GM18867 (cell line): ENCODE measurements at regions not wholly inside any gene's neighbourhood (a gene's known extent, or its start where the extent isn't known, plus 50 kb on each side); places are given as distances from the start of the nearest gene placed in this dataset.
A peak's percentile ranks its signal among the peaks of the same experiment; 100 is the strongest.

Source experiments
- ATAC-seq: cut with Tn5 transposase; IDR thresholded peaks from one replicate; pipeline ENCODE4 v1.9.1; 2021; ENCODE audit warnings: mild to moderate bottlenecking, moderate library complexity; ENCODE audit not compliant: unreplicated experiment

DNA sequence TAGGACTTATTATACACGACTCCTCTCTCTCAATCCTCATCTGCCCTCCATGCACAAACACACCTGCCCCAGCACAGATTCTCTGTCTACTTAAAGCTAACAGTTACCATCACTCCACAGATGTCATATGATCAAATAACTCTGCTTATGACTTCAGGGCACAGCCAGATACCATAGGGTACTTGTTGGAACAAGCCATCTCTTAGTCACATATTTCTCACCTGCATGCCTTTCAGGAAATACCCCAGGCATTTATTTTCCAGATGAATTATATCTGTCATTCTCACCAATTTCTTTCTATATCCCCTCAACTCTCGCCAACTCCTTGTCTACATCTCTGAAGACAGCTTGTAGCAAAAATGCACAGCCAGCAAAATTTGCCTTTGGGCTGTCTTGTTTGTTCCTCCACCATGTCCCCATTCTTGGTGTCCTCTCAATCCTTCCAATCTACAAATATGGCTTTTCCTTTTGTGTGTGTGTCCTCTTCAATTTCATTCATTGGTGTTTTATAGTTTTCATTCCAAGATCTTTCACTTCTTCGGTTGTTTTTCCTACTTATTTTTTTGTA is 353.9 kb upstream of the CAMK1G start:
- ATAC-seq: no peak

DNA sequence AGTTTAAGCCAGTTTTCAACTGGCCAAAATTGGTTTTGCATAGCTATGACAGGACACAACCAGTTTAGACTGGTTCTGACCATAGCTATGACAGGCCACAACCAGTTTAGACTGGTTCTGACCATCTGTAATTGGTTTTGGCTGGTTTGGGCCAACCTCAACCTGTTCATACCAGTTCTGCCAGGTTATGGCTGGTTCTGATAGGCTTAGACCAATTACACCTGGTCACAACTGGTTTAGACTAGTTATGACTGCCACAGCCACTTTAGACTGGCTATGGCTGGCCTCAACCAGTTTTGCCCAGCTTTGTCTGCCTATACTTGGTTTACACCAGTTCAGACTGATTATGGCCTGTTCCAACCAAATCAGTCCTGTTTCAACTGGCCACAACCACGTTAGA is 353.2 kb upstream of the CAMK1G start:
- no peak for ATAC-seq

DNA sequence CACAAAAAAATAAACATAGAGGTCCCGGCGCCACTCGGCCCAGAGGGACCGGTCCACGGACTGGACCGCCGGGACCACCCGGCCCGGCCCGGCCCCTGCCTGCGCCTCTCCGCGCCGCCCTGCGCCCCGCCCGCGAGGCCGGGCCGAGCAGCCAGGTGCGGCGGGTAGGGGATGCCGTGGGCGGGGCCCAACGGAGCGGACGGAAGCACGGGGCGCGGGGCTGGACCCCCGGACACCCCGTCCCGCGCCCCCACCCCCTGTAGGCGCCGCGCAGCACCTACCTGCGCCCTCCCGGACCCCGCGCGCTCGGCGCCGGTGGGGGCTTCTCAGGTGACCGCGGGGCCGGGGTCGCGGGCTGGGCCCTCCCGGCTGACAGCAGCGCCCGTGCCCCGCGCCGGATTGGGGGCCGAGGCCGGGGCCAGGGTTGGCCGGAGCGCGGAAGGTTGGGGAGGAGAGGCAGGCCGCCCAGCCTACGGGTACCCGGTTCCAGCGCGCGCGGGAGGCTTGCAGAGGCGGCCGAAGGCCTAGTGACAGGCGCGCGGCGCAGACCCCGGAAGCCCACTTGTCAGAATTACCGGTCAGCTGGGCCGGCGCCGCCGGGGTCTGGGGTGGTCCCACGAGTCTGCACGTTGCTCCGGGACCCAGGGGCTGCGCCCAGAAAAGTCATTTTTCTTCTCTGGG is 351.9 kb upstream of the CAMK1G start:
- ATAC-seq: no peak

DNA sequence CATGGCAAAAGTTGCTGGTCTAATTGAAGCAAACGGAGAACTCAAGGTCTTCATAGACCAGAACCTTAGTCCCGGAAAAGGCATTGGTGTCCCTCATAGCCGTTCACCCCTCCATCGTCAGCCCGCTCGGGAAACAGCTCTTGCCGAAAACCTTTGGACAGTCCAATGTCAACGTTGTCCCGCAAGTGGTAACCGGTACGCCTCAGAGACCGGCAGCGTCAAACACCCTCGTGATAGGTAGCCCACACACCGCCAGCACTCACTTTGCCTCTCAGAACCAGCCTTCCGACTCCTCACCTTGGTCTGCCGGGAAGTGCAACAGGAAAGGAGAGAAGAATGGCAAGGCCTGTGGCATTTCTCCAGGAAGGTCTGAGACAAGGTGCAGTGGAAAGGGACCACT is 351.3 kb upstream of the CAMK1G start:
- no peak for ATAC-seq

DNA sequence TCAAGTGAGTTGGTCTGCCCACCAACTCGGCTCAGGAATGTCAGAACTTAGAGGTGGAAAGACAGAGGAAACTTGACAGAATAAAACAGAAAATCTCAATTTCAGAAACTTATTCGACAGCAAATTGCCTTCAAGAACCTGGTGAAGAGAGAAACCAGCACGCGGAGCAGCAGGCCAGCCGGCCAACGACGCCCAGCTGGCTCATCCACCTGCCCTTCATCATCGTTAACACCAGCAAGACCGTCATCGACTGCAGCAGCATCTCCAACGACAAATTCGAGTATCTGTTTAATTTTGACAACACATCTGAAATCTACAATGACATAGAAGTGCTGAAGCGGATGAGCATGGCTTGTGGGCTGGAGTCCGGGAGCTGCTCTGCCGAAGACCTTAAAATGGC is 350.8 kb upstream of the CAMK1G start:
- no peak for ATAC-seq

DNA sequence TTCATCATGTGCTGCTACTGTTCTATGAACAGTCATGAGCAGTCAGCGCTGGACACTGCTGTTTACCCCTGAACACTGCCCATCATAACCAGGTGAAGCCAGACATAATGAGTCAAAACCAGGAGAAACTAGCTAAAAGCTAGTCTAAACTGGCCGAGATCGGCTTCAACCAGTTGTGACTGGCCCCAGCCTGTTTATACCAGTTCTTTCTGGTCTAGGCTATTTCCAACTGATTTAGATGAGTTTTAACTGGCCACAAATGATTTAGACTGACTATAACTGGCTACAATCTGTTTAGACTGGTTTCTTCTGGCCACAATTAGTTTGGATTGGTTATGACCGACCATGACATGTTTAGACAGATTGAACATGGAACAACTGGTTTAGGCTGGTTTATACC is 348.3 kb upstream of the CAMK1G start:
- ATAC-seq: no peak

DNA sequence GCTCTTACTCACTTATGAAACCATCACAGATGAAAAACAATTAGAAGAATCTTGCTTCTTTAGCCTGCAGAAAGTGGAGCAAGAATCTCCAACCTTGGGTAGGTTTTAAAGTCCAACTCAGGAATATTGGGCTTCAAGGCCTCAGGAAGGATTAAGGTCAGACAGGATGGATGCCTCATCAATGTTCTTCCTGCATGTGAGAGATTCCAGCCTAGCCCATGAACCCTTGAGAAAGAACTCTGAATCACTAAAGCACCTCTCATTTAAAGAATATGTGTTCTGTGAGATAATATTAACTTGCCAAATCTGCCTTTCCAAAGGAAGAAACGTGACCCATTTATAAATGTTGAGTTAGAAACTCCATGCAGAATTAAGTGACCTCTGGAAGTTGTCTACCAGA is 345.2 kb upstream of the CAMK1G start:
- ATAC-seq: no peak

DNA sequence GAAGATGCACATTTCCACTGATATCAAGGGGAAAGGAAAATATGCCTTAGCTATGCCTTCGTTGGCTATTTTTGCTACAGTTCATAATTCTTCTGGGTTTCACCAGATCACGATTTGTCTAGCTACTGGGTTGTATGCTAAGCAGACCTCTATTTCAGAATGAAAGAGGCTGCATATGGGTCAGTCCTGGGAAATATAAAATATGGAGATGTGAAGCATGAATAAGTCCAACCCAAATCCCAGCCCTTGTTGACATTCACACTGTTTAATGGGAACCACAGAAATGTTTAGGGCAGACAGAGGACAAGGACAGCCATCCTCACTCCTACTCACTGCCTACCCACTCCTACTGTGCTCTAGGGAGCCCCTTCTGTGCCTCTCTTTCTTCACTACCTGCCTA is 343.2 kb upstream of the CAMK1G start:
- no peak for ATAC-seq

DNA sequence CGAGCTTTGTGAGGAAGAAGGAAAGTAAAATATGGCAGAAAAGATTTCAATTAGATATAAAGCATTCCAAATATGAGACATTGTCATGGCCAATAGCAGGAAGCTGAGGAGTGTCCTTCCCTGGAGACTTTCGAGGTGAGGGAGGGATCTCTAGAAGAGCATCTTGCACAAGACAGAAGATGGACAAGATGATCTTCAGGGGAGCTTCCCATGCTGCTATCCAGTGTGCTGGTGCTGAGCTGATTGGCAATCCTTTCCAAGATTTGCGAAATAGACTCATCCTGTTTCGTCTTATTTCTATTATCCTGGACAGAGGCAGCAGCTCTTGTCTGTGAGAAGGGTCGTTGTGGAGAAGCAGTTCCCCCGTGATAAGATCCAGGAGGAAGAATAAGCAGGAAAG is 342.0 kb upstream of the CAMK1G start:
- no peak for ATAC-seq

DNA sequence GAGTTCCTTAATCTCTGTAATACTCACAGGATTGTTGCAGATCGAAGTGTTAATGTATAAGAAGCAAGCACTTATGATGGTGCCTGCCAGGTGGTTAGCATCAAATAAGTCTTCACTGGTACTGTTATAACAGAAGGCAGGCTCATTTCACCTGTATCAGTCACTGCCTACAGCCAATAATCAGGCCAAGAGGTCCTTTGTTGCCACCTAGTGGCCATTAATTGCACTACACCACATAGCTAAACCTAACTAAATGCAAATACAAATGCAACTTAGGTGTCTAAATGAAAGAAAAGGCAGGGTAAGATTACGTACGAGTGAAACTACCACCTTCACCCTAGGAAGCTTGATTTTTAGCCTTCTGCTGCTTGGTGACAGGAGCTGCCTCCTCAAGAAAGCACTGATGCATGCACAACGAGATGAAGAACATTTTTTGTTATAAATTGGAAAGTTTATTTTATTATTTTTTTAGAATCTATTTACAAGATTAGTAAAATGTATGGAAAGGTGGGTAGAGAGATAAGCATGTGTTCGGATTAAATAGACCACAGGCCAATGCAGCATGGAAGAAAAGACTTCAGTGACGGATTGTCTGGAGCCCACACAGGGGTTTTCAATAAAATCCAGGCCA is 334.8 kb upstream of the CAMK1G start:
- peak; percentile 94 for ATAC-seq

DNA sequence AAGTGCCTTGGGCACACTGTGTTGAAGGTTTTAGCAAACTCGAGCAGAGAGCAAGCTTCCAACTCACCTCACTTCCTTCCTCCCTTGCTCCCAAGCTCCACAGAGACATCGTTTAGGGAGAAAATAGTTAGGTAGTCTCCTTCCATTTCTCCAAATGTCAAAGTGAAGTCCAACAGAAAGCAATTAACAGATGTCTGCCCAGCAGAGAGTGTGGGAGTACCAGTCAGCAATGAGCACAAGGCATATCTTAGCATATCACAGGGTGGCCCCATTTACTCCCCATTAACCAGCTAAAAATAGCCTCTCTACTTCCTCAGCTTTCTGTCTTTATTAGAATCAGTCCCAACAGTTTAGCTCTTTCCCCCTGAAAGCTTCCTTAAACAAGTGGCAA is 334.2 kb upstream of the CAMK1G start:
- no peak for ATAC-seq

DNA sequence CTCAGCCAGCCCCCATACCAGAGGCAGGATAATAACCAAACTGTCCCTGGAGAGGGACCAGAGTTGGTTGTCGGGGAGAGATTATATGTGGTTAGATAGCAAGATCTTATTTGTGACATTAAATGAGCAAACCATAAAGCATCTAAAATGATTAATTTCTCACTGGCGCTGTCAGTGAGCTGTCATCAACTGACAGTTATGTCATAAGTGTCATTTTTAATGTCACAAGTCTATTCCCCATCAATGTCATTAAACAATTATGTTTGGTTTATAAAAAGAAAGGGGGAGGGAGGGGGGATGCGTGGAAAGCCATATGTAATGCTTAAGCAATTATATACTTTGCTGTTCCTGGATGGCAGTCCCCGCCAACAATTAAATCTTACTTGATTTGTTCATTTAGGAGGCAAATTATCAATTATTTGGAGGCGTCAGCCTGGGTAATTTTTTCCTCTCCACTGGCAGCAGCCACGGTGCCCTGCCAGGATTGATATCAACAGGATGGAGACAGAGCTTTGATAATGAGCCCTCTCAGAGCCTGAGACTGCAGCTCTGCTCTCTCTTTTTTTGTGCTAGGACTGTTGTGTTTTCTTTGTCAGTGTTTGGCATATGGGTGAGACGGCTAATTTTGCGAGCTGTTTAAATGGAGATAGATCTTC is 333.6 kb upstream of the CAMK1G start:
- no peak for ATAC-seq

DNA sequence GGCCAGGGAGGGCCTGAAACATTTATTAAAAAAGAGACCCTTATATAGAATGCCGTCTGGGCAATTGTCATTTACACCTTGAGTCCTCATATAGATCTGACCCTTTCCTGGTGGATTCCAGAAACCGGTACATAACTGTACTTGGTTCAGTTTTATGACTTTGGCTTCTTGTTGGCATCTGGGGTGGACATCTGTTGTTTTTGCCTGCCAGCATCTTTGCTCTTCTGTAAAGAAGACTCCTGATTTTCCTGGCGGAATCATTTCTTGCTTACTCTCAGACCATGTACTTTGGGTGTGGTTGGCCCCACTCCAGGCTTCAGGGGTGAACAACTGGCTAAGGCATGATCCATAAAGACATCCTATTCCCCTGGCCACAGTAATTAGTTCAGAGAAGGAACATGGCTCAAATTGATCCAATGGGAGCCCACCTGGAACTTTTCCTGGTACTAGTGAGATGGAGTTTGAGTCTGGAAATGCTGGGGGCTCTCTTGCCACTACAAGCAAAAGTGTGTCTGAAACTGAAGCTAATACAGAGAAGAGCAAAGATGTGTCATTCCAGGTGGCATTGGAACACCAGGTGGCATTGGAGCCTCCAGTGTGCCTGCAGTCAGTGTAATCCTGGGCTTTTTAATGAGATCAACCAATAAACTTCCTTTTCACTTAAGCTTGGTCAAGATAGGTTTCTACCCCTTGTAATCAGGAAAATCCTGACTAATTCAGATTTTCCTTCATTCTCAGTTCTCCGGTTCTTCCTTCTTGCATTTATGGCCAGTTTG is 332.5 kb upstream of the CAMK1G start:
- no peak for ATAC-seq

DNA sequence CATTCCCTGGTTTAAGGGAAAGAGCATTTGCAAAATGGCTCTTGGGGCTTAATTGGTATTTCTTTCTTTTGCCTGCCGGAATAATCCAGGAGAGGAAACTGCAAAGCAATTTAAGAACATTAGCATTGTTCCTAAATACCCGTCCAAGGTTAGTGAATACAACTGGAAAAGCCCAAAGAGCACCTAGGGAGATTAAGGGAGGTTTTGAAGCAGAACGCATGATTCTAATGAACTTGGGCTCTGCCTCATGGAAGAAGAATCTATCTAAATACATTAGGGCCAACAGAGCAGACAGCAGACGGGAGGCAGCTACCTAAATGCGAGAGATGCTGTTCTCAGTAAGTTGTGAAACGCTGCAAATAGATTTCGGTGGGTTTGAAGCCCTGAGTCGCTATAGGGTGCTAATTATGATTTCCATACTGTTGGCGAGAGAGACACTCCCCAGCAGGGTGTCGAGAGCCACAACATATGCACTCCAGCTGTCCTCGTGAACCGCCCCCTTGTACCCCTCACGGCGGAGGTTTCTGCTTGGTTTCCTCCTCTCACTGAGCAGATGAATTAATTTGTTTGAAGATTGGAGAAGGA is 326.7 kb upstream of the CAMK1G start:
- no peak for ATAC-seq

DNA sequence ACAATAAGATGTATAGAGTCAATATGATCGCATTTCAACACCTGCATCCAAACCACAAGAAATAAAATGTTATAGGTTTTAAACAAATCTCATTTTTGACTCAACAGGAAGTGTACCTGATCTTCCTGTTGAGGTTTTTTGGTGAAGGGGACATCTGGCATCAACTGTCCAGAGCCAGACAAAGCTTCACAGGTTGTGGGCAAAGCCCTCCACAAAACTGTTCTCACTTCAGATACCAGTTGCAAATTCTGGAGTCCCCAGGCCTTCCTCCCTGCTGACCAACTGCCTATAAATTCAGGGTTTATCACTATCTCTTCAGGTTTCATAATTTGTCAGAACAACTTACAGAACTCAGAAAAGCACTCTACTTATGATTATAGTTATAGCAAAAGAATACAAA is 326.1 kb upstream of the CAMK1G start:
- no peak for ATAC-seq

DNA sequence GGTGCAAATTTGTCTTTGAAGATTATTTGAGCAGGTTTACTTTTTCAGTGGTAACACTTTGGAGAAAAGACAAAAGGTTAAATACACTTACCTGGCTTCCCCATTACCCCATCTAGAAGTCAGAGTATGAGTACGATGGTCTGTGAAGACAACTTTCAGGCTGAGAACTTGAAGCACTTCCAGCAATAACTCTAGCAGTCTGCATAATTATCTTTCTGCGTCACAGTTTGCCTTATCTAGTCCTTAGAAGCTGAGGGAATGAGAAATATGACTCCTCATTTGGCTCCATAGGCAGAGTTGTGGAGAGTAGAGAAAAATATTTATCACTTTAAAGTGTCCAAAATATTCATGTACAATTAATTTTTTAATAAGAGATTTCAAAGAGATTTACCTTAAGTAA is 323.4 kb upstream of the CAMK1G start:
- no peak for ATAC-seq

DNA sequence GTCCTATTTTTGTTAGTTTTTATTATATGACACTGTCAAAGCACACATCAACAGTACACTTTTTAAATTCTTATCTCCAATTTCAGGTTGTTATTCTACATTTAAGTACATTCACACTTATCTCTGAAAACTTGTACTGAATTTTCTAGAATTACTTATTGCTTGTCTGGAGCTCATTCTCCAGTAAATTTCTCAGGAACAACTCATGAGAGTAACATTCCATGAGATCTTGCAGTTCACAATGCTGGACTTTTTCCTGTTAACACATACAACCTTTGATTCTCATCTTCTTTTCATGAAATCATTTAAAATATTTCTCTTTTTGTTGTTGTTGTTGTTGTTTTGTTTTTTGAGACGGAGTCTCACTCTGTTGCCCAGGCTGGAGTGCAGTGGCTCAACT is 320.9 kb upstream of the CAMK1G start:
- no peak for ATAC-seq

DNA sequence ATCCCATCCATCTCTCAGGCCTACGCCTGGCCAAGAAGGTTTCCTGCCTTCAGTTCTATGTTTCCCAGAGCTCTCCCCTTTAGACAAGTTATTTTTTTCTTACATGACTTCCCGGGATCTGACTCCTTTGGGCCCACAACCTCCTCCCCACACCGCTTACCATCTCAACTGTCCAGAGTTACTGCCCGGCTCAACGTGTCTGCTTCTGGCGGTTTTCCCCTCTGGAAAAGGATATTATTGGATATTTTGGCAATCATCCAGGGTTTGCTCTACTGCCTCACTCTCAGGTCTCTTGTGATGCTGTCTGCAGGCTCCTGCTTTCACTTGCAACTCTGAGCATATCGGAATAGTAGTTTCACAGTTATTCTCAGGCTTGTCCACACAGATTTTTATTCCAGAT is 318.2 kb upstream of the CAMK1G start:
- no peak for ATAC-seq

DNA sequence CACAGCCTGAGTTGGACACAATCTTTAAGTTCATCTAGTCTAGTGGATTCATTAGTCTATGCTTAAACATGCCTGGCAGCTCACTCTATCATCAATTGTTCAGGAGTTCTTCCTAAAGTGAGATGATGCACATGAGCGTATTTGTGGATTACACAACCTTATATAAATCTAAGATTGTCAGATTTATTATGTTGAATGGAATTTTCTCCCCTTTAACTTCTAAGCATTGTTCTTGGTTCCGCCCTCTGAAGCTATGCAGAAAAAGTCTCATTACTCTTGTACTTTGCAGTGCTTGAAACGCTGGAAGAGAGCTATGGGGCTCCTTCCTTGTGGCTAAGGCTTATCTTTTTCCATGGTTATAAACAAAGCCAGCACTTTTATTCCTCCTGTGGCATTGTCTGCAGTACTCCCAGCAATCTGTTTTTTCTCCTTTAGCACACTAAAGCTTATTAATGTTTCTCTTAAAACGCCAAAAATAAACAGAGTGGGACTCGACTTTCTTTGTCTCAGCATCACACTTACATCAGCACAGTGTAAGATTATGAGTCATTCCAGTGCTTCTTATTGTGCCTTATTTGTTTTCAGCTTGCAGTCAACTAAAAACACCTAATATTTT is 316.8 kb upstream of the CAMK1G start:
- no peak for ATAC-seq

DNA sequence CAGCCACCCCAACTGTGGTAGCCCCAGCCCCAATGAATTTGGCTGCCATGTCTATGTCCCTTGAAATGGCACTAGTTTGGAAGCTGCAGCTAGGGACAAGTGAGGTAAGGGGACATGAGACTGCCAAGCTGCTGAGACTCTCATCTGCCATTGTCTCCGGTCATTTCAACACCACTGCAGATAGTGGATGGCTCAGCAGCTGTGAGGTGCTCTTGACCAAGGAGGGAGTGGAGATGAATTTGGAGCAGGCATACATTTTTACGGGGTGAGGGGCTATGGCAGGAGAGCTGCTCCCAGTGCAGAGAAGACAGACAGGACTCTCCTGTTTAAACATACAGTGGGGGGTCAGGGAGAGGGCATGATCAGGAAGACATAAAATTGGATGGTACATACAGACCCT is 315.5 kb upstream of the CAMK1G start:
- ATAC-seq: no peak

DNA sequence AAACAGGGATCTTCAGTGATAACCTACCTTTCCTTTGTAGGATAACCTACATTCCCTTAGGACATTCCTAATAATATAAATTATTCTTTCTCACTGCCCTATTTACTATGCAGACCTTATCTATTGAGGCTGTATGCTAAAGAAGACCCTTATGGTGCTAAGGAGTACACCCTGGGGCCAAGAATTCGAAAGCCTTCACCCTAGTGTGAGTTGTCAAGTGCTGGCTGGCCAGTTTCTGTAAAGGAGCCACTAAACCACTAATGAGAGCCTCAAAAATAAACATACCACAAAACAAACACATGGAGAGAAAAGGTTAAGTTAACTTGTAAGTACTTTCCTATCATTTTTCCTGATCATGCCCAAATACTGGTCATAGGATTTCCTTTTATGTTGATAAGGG is 315.0 kb upstream of the CAMK1G start:
- no peak for ATAC-seq
